Natural killer cell (primary cell): ENCODE measurements at regions not wholly inside any gene's neighbourhood (a gene's known extent, or its start where the extent isn't known, plus 50 kb on each side); places are given as distances from the start of the nearest gene placed in this dataset.
"Not testable (repeated sequence)": the region's sequence is repeated elsewhere in the genome, so short reads cannot be mapped to it uniquely, and the experiment has no call there.

Source experiments
- ATAC-seq, 3 donors: fragments of 150-1000 bp in 2 of 3; fragments of 200-7000 bp in 1 of 3; cut with Tn5 transposase; 1 replicate in 1 of 3; 2 replicates in 2 of 3; pipeline ENCODE4 v1.10.0; 2021; ENCODE audit warnings: mild to moderate bottlenecking in 2 of 3, moderate library complexity in 2 of 3
- DNase-seq, 2 donors: peaks; one replicate each; pipeline versions ENCODE4 v3.0.0 to v3.0.0-alpha.2; 2013 to 2021; ENCODE audit warnings: mixed read lengths in 1 of 2
- H3K27ac ChIP-seq: one replicate; pipeline ENCODE4 v1.5.1; 2013; ENCODE audit warnings: mild to moderate bottlenecking, low read length
- H3K27me3 ChIP-seq: one replicate; pipeline ENCODE4 v1.6.1; 2013; ENCODE audit warnings: low read length; ENCODE audit not compliant: control insufficient read depth, insufficient read depth
- H3K36me3 ChIP-seq: one replicate; pipeline ENCODE4 v1.6.1; 2013; ENCODE audit warnings: low read length; ENCODE audit not compliant: control insufficient read depth, insufficient read depth
- H3K4me1 ChIP-seq: one replicate; pipeline ENCODE4 v1.6.1; 2013; ENCODE audit warnings: low read length; ENCODE audit not compliant: control insufficient read depth, insufficient read depth
- H3K4me3 ChIP-seq: one replicate; pipeline ENCODE4 v1.5.1; 2013; ENCODE audit warnings: low read length
- H3K9me3 ChIP-seq: one replicate; pipeline ENCODE4 v1.6.1; 2013; ENCODE audit warnings: low read length; ENCODE audit not compliant: control insufficient read depth, insufficient read depth
- H3K27ac Mint-ChIP-seq, 2 donors: one replicate each; pipeline ENCODE4 v1.8.0; 2022; ENCODE audit warnings: mild to moderate bottlenecking in 2 of 2, mixed read lengths in 2 of 2, moderate library complexity in 1 of 2
- H3K27me3 Mint-ChIP-seq, 2 donors: one replicate each; pipeline ENCODE4 v1.8.0; 2022; ENCODE audit warnings: low read depth in 2 of 2, mixed read lengths in 2 of 2
- H3K36me3 Mint-ChIP-seq: one replicate; pipeline ENCODE4 v1.8.0; 2022; ENCODE audit warnings: mixed read lengths
- H3K4me1 Mint-ChIP-seq, 2 donors: one replicate each; pipeline ENCODE4 v1.8.0; 2022; ENCODE audit warnings: mixed read lengths in 2 of 2
- H3K4me3 Mint-ChIP-seq: one replicate; pipeline ENCODE4 v1.8.0; 2022; ENCODE audit warnings: mild to moderate bottlenecking, moderate library complexity, mixed read lengths
- H3K9me3 Mint-ChIP-seq, 2 donors: one replicate each; pipeline ENCODE4 v1.8.0; 2022; ENCODE audit warnings: mixed read lengths in 2 of 2
- WGBS: methylation state at CpG from one replicate; pipeline ENCODE4 v1.1.7; 2013; ENCODE audit warnings: missing lambda C conversion rate; ENCODE audit not compliant: insufficient coverage; 5-methylcytosine and 5-hydroxymethylcytosine counted together
- intact Hi-C: fragments of 100-400 bp; cut with micrococcal nuclease; formaldehyde crosslinking; loops from one replicate; pipeline ENCODE4 v1.14.2; 2022
- TF ChIP-seq, protein P1 (sequence below): fragments of 200-600 bp; IDR thresholded peaks from one replicate; pipeline ENCODE4 v1.8.0; 2022; ENCODE audit warnings: antibody characterized with exemption

GRCh38 chr4:9532134-9532862 lies 88.1 kb downstream of the DEFB131A start:
- Mint-ChIP-seq H3K27ac (peak overlapping the region in 1 of 2 donors; percentile 68), H3K4me1 (peaks cover 8 to 20% of the 10 kb centered on the region in 2 donors), H3K27me3 (peaks cover 18 to 30% of the 10 kb centered on the region in 2 donors), H3K4me3 (peak overlapping the region; percentile 81)
- ATAC-seq (peak; percentile 58 to 80 (median 73)), DNase-seq (peak; percentile 67 to 78)
- H3K9me3 Mint-ChIP-seq, H3K36me3 Mint-ChIP-seq, H3K27me3 ChIP-seq, H3K27ac ChIP-seq, H3K36me3 ChIP-seq, H3K9me3 ChIP-seq: not testable (repeated sequence)
- TF ChIP-seq, protein P1, sequence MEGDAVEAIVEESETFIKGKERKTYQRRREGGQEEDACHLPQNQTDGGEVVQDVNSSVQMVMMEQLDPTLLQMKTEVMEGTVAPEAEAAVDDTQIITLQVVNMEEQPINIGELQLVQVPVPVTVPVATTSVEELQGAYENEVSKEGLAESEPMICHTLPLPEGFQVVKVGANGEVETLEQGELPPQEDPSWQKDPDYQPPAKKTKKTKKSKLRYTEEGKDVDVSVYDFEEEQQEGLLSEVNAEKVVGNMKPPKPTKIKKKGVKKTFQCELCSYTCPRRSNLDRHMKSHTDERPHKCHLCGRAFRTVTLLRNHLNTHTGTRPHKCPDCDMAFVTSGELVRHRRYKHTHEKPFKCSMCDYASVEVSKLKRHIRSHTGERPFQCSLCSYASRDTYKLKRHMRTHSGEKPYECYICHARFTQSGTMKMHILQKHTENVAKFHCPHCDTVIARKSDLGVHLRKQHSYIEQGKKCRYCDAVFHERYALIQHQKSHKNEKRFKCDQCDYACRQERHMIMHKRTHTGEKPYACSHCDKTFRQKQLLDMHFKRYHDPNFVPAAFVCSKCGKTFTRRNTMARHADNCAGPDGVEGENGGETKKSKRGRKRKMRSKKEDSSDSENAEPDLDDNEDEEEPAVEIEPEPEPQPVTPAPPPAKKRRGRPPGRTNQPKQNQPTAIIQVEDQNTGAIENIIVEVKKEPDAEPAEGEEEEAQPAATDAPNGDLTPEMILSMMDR, result peak; percentile 74
- intact Hi-C loops, result loop anchor here (2.0 kb wide), 1 partner anchor 487 kb away; no protein-coding TSS in a partner anchor
- peaks cover 11% of the 10 kb centered on the region for H3K4me1 ChIP-seq
- WGBS, result under 1% methylated on average over 81 of the region's 81 CpGs
- peak overlapping the region; percentile 55 for H3K4me3 ChIP-seq

GRCh38 chr4:9532863-9533192 lies 88.6 kb downstream of the DEFB131A start:
- H3K36me3 Mint-ChIP-seq, result not testable (repeated sequence)

DNA sequence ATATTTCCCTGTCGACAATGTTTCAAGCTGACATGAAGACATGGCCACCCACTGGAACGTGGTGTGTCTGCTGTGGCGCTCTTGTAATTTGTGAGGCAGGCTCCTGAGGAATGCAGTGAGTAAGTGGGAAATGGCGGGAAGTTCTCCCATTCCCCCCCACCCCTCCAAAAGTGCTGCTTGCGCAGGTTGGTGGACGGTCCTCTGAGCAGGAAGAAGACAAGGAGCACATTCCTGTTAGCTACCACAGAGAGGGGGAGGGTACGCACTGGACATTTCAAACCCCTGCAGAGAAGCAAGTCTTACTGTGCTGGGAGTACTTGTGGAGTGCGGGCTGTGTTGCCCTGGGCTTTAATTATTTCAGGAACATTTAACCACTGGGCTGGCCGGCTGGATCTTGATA lies 92.9 kb downstream of the DEFB131A start:
- H3K4me3 ChIP-seq, H3K9me3 Mint-ChIP-seq, H3K27me3 ChIP-seq, DNase-seq, ATAC-seq, H3K27me3 Mint-ChIP-seq, H3K36me3 Mint-ChIP-seq, H3K4me1 ChIP-seq, intact Hi-C loops, H3K27ac ChIP-seq, H3K9me3 ChIP-seq, H3K4me3 Mint-ChIP-seq, H3K36me3 ChIP-seq, H3K27ac Mint-ChIP-seq: not testable (repeated sequence)
- 90% methylated on average over 7 of the region's 9 CpGs for WGBS
- H3K4me1 Mint-ChIP-seq, result peaks cover 8 to 15% of the 10 kb centered on the region in 2 donors

More at GRCh38 chr4:9532863-9533192, 88.6 kb downstream of the DEFB131A start:
- Mint-ChIP-seq H3K4me3 (peak overlapping the region; percentile 81), H3K4me1 (peaks cover 8 to 20% of the 10 kb centered on the region in 2 donors), H3K27me3 (peaks cover 18 to 29% of the 10 kb centered on the region in 2 donors), H3K27ac (peak overlapping the region in 1 of 2 donors; percentile 68)
- H3K9me3 Mint-ChIP-seq, H3K36me3 ChIP-seq, H3K27ac ChIP-seq, H3K9me3 ChIP-seq, H3K27me3 ChIP-seq, ATAC-seq: not testable (repeated sequence)
- DNase-seq, result peak in 1 of 2 donors; percentile 4
- peak overlapping the region; percentile 55 for H3K4me3 ChIP-seq
- intact Hi-C loops, result loop anchor here (2.0 kb wide), 1 partner anchor 486 kb away; no protein-coding TSS in a partner anchor
- WGBS, result 7% methylated on average over 15 of the region's 15 CpGs
- peaks cover 11% of the 10 kb centered on the region for H3K4me1 ChIP-seq

DNA sequence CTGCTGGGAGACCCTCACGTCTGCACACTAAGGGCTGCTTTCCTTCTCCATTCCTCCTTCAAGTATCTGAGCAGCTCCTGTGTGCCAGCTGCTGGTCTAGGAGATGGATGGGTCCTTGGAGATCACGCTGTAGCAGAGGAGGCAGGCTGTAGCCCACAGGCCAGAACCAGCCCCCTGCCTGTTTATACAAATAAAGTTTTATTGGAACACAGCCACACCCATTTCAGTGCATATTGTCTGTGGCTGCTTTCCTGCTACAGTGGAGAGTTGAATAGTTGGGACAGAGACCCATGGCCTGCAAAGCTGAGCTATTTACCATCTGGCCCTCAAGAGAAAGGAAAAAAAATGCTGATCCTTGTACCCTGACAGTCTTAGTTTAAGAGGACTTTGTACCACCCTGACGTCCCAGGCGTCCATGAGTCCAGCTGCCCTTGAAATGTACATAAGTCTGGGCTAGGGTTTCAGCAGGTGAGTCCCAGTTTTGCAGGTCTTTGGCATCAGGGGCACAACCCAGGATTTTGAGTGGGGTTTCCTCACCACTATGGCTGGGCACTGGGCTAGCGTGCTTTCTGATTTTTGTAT lies 95.8 kb downstream of the DEFB131A start:
- intact Hi-C loops, ATAC-seq, H3K4me3 Mint-ChIP-seq, H3K9me3 Mint-ChIP-seq, H3K36me3 Mint-ChIP-seq, H3K9me3 ChIP-seq, H3K27me3 Mint-ChIP-seq, DNase-seq, H3K27ac ChIP-seq, H3K4me1 ChIP-seq, H3K4me3 ChIP-seq, H3K36me3 ChIP-seq, H3K4me1 Mint-ChIP-seq, H3K27me3 ChIP-seq, H3K27ac Mint-ChIP-seq: not testable (repeated sequence)
- WGBS, result 78% methylated on average over 5 of the region's 5 CpGs

DNA sequence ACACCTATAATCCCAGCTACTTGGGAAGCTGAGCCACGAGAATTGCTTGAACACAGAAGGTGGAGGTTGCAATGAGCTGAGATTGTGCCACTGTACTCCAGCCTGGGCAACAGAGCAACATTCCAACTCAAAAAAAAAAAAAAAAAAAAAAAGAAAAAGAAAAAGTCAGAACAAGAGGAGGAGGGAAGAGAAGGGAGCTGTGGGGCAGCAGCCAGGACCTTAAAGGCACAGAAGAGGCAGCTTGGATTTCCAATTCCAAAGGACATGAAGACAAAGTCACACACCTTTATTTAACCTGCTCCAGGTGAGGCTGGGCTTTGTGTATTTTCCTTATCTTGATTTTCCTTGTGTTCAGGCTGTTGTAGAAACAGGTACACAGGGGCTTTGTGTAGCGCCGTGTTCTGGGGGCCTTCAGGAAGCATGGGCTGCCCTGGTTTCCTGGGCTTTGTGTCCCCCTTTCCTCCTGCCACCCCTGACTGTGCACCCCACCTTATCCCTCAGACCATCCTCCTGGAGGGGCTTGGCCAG lies 97.2 kb downstream of the DEFB131A start:
- H3K9me3 ChIP-seq, H3K4me3 ChIP-seq, H3K4me1 Mint-ChIP-seq, DNase-seq, H3K36me3 Mint-ChIP-seq, ATAC-seq, H3K27ac ChIP-seq, H3K27ac Mint-ChIP-seq, H3K4me3 Mint-ChIP-seq, intact Hi-C loops, H3K27me3 ChIP-seq, H3K9me3 Mint-ChIP-seq, H3K4me1 ChIP-seq, H3K36me3 ChIP-seq, H3K27me3 Mint-ChIP-seq: not testable (repeated sequence)
- WGBS, result 67% methylated on average over 3 of the region's 3 CpGs

- H3K4me3 Mint-ChIP-seq, H3K9me3 Mint-ChIP-seq, H3K27ac Mint-ChIP-seq, ATAC-seq, H3K27me3 Mint-ChIP-seq, H3K4me3 ChIP-seq, H3K36me3 ChIP-seq, H3K36me3 Mint-ChIP-seq, H3K4me1 Mint-ChIP-seq, H3K27ac ChIP-seq, H3K9me3 ChIP-seq, intact Hi-C loops, H3K27me3 ChIP-seq, DNase-seq, H3K4me1 ChIP-seq: not testable (repeated sequence)
- WGBS, result 89% methylated on average over 2 of the region's 2 CpGs
Measured at GRCh38 chr4:9544851-9545250, 100.6 kb downstream of the DEFB131A start.

- H3K36me3 Mint-ChIP-seq, H3K27ac Mint-ChIP-seq, H3K4me3 ChIP-seq, H3K4me1 ChIP-seq, H3K27ac ChIP-seq, ATAC-seq, H3K4me3 Mint-ChIP-seq, DNase-seq, H3K4me1 Mint-ChIP-seq, H3K9me3 Mint-ChIP-seq, H3K27me3 ChIP-seq, H3K27me3 Mint-ChIP-seq, H3K36me3 ChIP-seq, intact Hi-C loops, H3K9me3 ChIP-seq: not testable (repeated sequence)
- WGBS, result 75% methylated on average over 6 of the region's 6 CpGs
Measured at GRCh38 chr4:9547470-9547869, 103.3 kb downstream of the DEFB131A start.
